ENCODE measurements at regions not wholly inside any gene's neighbourhood (a gene's known extent, or its start where the extent isn't known, plus 50 kb on each side); places are given as distances from the start of the nearest gene placed in this dataset.
"Not testable (repeated sequence)": the region's sequence is repeated elsewhere in the genome, so short reads cannot be mapped to it uniquely, and the experiment has no call there.

DNA sequence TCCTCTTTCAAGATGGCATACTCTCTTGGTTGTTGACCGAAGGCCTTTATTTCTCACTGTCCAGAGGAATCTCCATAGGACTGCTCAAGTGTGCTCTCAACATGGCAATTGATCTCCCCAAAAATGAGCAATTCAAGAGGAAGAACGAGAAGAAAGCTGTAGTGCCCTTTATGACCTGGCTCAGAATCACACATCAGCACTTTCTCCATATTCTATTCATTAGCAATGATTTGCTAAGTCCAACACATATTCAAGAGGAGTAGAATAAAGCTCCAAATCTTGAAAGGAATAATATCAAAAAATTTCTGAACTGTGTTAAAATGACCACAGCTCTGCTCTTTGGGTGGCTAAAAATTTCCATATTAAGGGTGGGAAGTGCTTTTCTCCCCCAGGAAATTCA is 151.6 kb upstream of the SYNPR start:
- POLR2A ChIA-PET: no interaction called here
- Histone ChIP-seq H3K27me3 (replicated peaks in 2 of 5; ENCODE audit: control insufficient read depth in 4 of 5, insufficient read depth in 5 of 5, low read length in 4 of 5) (no peaks in the 10 kb centered on the region), H3K27ac (ENCODE audit: insufficient read depth in 1 of 2, low read depth in 1 of 2, low read length in 2 of 2, poor library complexity in 1 of 2, severe bottlenecking in 2 of 2) (no peak overlapping the region), H3K36me3 (ENCODE audit: control insufficient read depth in 4 of 4, insufficient read depth in 4 of 4, low read length in 3 of 4) (no peaks in the 10 kb centered on the region), H3K4me1 (ENCODE audit: control extremely low read depth in 1 of 4, control insufficient read depth in 4 of 4, insufficient read depth in 4 of 4, low read length in 3 of 4) (no peaks in the 10 kb centered on the region), H3K9me3 (ENCODE audit: control extremely low read depth in 1 of 5, control insufficient read depth in 4 of 5, insufficient read depth in 2 of 5, low read depth in 1 of 5, low read length in 4 of 5) (no peaks in the 10 kb centered on the region), H3K4me3 (ENCODE audit: control insufficient read depth in 1 of 7, extremely low read depth in 1 of 7, insufficient read depth in 4 of 7, low read depth in 2 of 7, low read length in 6 of 7) (no peak overlapping the region)
- WGBS (ENCODE audit: insufficient coverage): 79% methylated on average over 2 of the region's 2 CpGs
- DNase-seq: no peak
- CTCF ChIA-PET: no interaction called here

DNA sequence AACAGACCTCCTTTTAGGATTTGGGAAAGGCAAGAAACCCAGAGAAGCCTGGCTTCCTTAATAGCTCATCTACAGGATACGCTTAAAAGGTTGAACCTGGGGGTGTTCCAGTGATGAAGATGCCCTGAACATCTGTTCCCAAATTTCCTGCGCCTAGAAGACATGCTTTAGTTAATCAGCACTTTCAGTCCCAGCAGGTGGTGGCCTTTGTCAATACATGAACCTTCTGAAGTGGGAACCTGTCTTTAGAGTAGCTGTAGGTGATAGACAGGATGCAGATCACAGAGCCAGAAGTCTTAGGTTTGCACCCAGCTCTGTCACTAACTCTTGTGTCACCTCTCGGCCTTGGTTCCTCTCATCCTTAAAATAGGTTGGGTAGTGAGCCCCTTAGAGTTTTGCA is 149.7 kb upstream of the SYNPR start:
- no peaks in the 10 kb centered on the region for H3K9me3 ChIP-seq (ENCODE audit: control extremely low read depth in 1 of 5, control insufficient read depth in 4 of 5, insufficient read depth in 2 of 5, low read depth in 1 of 5, low read length in 4 of 5)
- no peak overlapping the region for H3K4me3 ChIP-seq (ENCODE audit: control insufficient read depth in 1 of 7, extremely low read depth in 1 of 7, insufficient read depth in 4 of 7, low read depth in 2 of 7, low read length in 6 of 7)
- H3K27ac ChIP-seq (ENCODE audit: insufficient read depth in 1 of 2, low read depth in 1 of 2, low read length in 2 of 2, poor library complexity in 1 of 2, severe bottlenecking in 2 of 2): no peak overlapping the region
- H3K27me3 ChIP-seq (replicated peaks in 2 of 5; ENCODE audit: control insufficient read depth in 4 of 5, insufficient read depth in 5 of 5, low read length in 4 of 5): no peaks in the 10 kb centered on the region
- no peak for DNase-seq
- CTCF ChIA-PET: no interaction called here
- H3K36me3 ChIP-seq (ENCODE audit: control insufficient read depth in 4 of 4, insufficient read depth in 4 of 4, low read length in 3 of 4): no peaks in the 10 kb centered on the region
- 79% methylated on average over 2 of the region's 3 CpGs for WGBS (ENCODE audit: insufficient coverage)
- POLR2A ChIA-PET: no interaction called here
- H3K4me1 ChIP-seq (ENCODE audit: control extremely low read depth in 1 of 4, control insufficient read depth in 4 of 4, insufficient read depth in 4 of 4, low read length in 3 of 4): no peaks in the 10 kb centered on the region

DNA sequence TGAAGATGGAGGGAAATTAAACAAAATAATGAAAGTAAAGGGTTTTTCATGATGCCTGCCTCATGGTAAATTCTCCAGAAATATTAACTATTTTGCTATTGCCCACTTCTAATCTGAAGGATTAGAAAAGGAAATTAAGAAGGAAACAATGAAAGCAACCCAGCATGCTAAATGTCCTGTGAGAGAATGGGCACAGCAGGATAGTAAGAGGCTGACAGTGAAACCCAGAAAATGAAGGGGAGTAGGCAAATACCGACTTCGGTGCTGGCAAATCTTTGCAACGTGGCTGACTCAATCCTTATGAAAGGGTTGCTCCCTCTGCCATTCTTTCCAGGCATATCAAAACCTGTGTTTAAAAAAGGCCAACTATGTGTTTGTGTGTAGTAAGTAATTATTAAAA is 147.5 kb upstream of the SYNPR start:
- no peaks in the 10 kb centered on the region for H3K4me1 ChIP-seq (ENCODE audit: control extremely low read depth in 1 of 4, control insufficient read depth in 4 of 4, insufficient read depth in 4 of 4, low read length in 3 of 4)
- ChIA-PET CTCF (no interaction called here), POLR2A (no interaction called here)
- no peak for DNase-seq
- no peaks in the 10 kb centered on the region for H3K9me3 ChIP-seq (ENCODE audit: control extremely low read depth in 1 of 5, control insufficient read depth in 4 of 5, insufficient read depth in 2 of 5, low read depth in 1 of 5, low read length in 4 of 5)
- WGBS (ENCODE audit: insufficient coverage): 61% methylated on average over 3 of the region's 3 CpGs
- no peaks in the 10 kb centered on the region for H3K27me3 ChIP-seq (replicated peaks in 2 of 5; ENCODE audit: control insufficient read depth in 4 of 5, insufficient read depth in 5 of 5, low read length in 4 of 5)
- no peak overlapping the region for H3K27ac ChIP-seq (ENCODE audit: insufficient read depth in 1 of 2, low read depth in 1 of 2, low read length in 2 of 2, poor library complexity in 1 of 2, severe bottlenecking in 2 of 2)
- no peak overlapping the region for H3K4me3 ChIP-seq (ENCODE audit: control insufficient read depth in 1 of 7, extremely low read depth in 1 of 7, insufficient read depth in 4 of 7, low read depth in 2 of 7, low read length in 6 of 7)
- no peaks in the 10 kb centered on the region for H3K36me3 ChIP-seq (ENCODE audit: control insufficient read depth in 4 of 4, insufficient read depth in 4 of 4, low read length in 3 of 4)

DNA sequence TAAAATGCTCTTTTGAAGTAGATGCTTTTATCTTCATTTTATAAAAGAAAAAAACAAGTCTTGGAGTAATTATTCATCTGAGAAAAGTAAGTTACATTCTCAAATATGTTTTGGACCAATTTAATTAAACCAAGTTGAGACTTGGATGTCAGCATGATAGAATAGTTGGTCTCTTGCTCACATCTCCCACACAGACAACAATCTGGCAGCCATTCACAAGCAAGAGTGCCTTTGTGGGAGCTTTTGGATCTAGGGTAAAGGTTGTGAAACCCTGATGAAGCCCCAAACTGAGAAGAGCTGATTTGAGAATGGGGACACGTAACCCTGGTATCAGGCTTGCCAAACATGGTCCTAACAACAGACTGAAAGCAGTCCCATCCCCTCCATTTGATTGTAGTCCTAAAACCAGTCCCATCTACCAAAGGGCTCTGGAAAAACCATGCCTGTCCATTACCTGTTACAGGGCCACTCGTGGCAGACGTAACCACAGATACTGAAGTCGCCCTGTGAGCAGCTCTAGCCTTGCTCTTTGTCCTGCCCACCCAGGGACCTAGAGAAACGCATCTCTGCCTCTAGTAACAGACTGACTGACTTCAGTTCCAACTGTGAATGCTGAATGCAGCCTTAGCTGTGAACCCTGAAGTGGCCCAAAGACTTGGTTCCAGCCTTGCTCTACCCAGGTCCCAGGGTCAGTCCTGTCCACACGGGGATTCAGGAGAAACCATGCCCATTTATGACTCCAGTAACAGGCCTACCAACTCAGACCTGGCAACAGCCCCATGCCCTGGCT is 145.5 kb upstream of the SYNPR start:
- Histone ChIP-seq H3K9me3 (ENCODE audit: control extremely low read depth in 1 of 5, control insufficient read depth in 4 of 5, insufficient read depth in 2 of 5, low read depth in 1 of 5, low read length in 4 of 5) (no peaks in the 10 kb centered on the region), H3K27me3 (replicated peaks in 2 of 5; ENCODE audit: control insufficient read depth in 4 of 5, insufficient read depth in 5 of 5, low read length in 4 of 5) (no peaks in the 10 kb centered on the region), H3K27ac (ENCODE audit: insufficient read depth in 1 of 2, low read depth in 1 of 2, low read length in 2 of 2, poor library complexity in 1 of 2, severe bottlenecking in 2 of 2) (no peak overlapping the region), H3K36me3 (ENCODE audit: control insufficient read depth in 4 of 4, insufficient read depth in 4 of 4, low read length in 3 of 4) (no peaks in the 10 kb centered on the region), H3K4me1 (ENCODE audit: control extremely low read depth in 1 of 4, control insufficient read depth in 4 of 4, insufficient read depth in 4 of 4, low read length in 3 of 4) (no peaks in the 10 kb centered on the region), H3K4me3 (ENCODE audit: control insufficient read depth in 1 of 7, extremely low read depth in 1 of 7, insufficient read depth in 4 of 7, low read depth in 2 of 7, low read length in 6 of 7) (no peak overlapping the region)
- ChIA-PET CTCF (no interaction called here), POLR2A (no interaction called here)
- no peak for DNase-seq
- WGBS (ENCODE audit: insufficient coverage): 96% methylated on average over 6 of the region's 6 CpGs

DNA sequence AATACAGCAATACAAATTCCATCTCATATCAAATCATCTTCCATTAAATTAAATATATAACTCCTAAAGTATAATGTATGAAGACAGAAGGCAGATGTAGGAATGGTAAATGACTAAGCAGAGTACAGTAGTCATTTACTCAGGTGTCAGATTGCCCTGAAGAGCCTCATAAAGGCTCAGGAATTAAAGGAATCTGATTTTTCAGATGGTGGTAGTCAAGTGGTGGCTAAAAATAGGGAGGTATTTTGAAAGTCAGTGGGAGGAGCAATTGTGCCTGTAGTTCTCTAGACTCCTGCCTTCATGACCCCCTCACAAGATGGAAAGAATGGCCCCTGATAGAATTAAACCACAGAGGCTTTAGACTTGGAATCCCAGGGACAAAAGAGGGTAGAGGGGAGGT is 142.7 kb upstream of the SYNPR start:
- Histone ChIP-seq H3K4me1 (ENCODE audit: control extremely low read depth in 1 of 4, control insufficient read depth in 4 of 4, insufficient read depth in 4 of 4, low read length in 3 of 4) (no peaks in the 10 kb centered on the region), H3K27me3 (replicated peaks in 2 of 5; ENCODE audit: control insufficient read depth in 4 of 5, insufficient read depth in 5 of 5, low read length in 4 of 5) (no peaks in the 10 kb centered on the region), H3K9me3 (ENCODE audit: control extremely low read depth in 1 of 5, control insufficient read depth in 4 of 5, insufficient read depth in 2 of 5, low read depth in 1 of 5, low read length in 4 of 5) (no peaks in the 10 kb centered on the region), H3K36me3 (ENCODE audit: control insufficient read depth in 4 of 4, insufficient read depth in 4 of 4, low read length in 3 of 4) (no peaks in the 10 kb centered on the region), H3K27ac (ENCODE audit: insufficient read depth in 1 of 2, low read depth in 1 of 2, low read length in 2 of 2, poor library complexity in 1 of 2, severe bottlenecking in 2 of 2) (no peak overlapping the region), H3K4me3 (ENCODE audit: control insufficient read depth in 1 of 7, extremely low read depth in 1 of 7, insufficient read depth in 4 of 7, low read depth in 2 of 7, low read length in 6 of 7) (no peak overlapping the region)
- DNase-seq: no peak
- ChIA-PET CTCF (no interaction called here), POLR2A (no interaction called here)

DNA sequence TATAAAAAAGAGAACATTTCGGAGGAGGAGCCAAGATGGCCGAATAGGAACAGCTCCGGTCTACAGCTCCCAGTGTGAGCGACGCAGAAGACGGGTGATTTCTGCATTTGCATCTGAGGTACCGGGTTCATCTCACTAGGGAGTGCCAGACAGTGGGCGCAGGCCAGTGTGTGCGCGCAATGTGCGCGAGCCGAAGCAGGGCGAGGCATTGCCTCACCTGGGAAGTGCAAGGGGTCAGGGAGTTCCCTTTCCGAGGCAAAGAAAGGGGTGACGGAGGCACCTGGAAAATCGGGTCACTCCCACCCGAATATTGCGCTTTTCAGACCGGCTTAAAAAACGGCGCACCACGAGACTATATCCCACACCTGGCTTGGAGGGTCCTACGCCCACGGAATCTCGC is 141.9 kb upstream of the SYNPR start:
- H3K36me3 ChIP-seq (ENCODE audit: control insufficient read depth in 4 of 4, insufficient read depth in 4 of 4, low read length in 3 of 4); POLR2A ChIA-PET; DNase-seq; CTCF ChIA-PET; H3K4me3 ChIP-seq (ENCODE audit: control insufficient read depth in 1 of 7, extremely low read depth in 1 of 7, insufficient read depth in 4 of 7, low read depth in 2 of 7, low read length in 6 of 7); H3K4me1 ChIP-seq (ENCODE audit: control extremely low read depth in 1 of 4, control insufficient read depth in 4 of 4, insufficient read depth in 4 of 4, low read length in 3 of 4); H3K9me3 ChIP-seq (ENCODE audit: control extremely low read depth in 1 of 5, control insufficient read depth in 4 of 5, insufficient read depth in 2 of 5, low read depth in 1 of 5, low read length in 4 of 5); H3K27ac ChIP-seq (ENCODE audit: insufficient read depth in 1 of 2, low read depth in 1 of 2, low read length in 2 of 2, poor library complexity in 1 of 2, severe bottlenecking in 2 of 2); H3K27me3 ChIP-seq (replicated peaks in 2 of 5; ENCODE audit: control insufficient read depth in 4 of 5, insufficient read depth in 5 of 5, low read length in 4 of 5): not testable (repeated sequence)
- 99% methylated on average over 12 of the region's 26 CpGs for WGBS (ENCODE audit: insufficient coverage)

DNA sequence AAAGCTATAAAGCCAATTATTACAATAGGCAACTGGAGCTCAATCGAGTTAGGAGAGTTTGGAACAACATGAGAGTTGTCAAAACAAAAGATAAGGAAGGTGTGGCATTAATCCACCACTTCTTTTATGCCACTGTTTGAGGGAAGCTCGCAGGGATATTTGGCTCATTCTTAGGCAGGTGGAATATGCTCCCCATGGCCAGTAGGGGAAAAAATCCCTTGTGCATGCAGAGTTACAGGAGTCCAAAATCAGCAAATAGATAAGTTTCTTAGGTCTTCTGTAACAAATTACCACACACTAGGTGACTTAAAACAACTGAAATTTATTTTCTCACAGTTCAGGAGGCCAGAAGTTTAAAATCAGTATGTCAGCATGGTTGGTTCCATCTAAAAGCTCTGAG is 135.4 kb upstream of the SYNPR start:
- Histone ChIP-seq H3K27me3 (replicated peaks in 2 of 5; ENCODE audit: control insufficient read depth in 4 of 5, insufficient read depth in 5 of 5, low read length in 4 of 5) (no peaks in the 10 kb centered on the region), H3K4me1 (ENCODE audit: control extremely low read depth in 1 of 4, control insufficient read depth in 4 of 4, insufficient read depth in 4 of 4, low read length in 3 of 4) (no peaks in the 10 kb centered on the region), H3K4me3 (ENCODE audit: control insufficient read depth in 1 of 7, extremely low read depth in 1 of 7, insufficient read depth in 4 of 7, low read depth in 2 of 7, low read length in 6 of 7) (no peak overlapping the region), H3K27ac (ENCODE audit: insufficient read depth in 1 of 2, low read depth in 1 of 2, low read length in 2 of 2, poor library complexity in 1 of 2, severe bottlenecking in 2 of 2) (no peak overlapping the region), H3K9me3 (ENCODE audit: control extremely low read depth in 1 of 5, control insufficient read depth in 4 of 5, insufficient read depth in 2 of 5, low read depth in 1 of 5, low read length in 4 of 5) (no peaks in the 10 kb centered on the region), H3K36me3 (ENCODE audit: control insufficient read depth in 4 of 4, insufficient read depth in 4 of 4, low read length in 3 of 4) (no peaks in the 10 kb centered on the region)
- ChIA-PET POLR2A (no interaction called here), CTCF (no interaction called here)
- DNase-seq: no peak
- 75% methylated on average over 2 of the region's 2 CpGs for WGBS (ENCODE audit: insufficient coverage)
